GM18951 (cell line): ENCODE measurements at regions not wholly inside any gene's neighbourhood (a gene's known extent, or its start where the extent isn't known, plus 50 kb on each side); places are given as distances from the start of the nearest gene placed in this dataset.

Experiments used
- POLR2A ChIP-seq: IDR thresholded peaks from 4 replicates; pipeline ENCODE4 v1.6.1; 2011; ENCODE audit warnings: mild to moderate bottlenecking; ENCODE audit not compliant: insufficient read length, insufficient read depth; ENCODE audit errors: extremely low read depth
- in situ Hi-C: fragments of 300-500 bp; cut with MboI; formaldehyde crosslinking; loops from one replicate; pipeline ENCODE4 v1.12.0; 2022; ENCODE audit warnings: low sequenced_read_pairs, mixed read lengths, inconsistent platforms; ENCODE audit not compliant: unreplicated experiment

DNA sequence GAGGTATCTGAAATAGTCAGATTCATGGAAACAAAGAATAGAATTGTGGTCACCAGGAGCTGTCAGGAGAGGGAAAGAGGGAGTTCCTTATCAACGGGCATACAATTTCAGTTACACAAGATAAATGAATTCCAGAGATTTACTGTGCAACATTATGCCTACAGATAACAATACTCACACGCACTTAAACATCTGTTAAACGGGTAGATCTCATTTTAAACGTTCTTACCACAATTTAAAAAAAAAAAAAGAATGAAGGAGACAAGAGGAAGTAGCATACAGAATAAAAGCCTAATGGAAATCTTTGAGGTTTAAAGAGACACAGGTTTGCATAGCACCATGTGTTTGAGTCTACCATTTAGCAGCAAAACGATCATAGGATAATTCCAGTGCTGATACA, 298.0 kb downstream of the DKK2 start:
- in situ Hi-C loops, result no loop called here
- no peak for TF ChIP-seq POLR2A

DNA sequence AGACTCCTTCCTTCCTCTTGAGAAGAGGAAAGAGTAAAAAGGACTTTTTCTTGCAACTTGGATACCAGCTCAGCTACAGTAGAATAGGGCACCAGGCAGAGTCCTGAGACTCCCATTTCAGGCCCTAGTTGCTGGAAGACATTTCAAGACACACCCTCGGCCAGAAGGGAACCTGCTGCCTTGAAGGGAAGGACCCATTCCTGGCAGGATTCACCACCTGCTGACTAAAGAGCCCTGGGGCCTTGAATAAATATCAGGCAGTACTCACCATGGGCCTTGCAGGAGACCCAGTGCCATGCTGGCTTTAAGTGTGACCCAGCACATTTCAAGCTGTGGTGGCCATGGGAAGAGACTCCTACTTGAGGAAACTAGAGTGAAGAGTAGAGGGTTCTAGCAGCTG, 317.6 kb downstream of the DKK2 start:
- in situ Hi-C loops, result no loop called here
- TF ChIP-seq POLR2A, result no peak

GRCh38 chr4:106717091-106717490, 319.0 kb downstream of the DKK2 start:
- in situ Hi-C loops, result no loop called here
- no peak for TF ChIP-seq POLR2A

DNA sequence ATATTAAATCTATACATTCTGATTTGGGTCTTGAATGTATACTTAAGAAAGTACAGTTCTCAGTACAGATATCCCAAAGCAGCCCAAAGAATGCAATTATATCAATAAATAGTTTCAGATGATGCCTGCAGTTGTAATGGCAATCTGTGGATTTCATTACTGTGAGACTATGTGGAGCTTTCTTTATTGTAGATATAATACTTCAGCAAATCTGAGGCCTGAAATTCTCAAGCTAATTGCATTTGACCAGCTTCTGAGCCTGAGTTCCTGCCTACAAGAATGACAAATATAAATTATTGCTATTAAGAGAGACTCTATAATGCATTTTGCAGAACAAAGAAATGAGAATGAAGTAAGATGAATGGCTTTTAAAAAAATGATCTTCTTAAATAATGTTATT, 320.3 kb downstream of the DKK2 start:
- in situ Hi-C loops, result no loop called here
- no peak for TF ChIP-seq POLR2A

DNA sequence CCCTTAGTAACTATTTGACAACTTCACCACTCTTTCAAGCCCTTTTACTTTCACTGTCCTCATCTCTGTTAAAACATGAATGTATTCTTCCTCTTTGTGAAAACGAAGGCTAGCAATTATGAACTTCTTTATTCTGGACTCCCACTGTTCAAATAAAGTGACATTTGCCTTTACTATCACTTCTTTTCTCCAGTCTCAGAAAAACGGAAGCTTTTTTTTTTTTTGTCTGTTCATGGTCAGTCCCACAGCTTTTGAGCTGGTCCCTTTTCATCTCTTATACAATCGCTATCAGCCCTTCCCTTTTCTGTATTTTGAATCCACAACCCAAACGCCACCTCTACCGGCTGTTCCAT, 327.7 kb downstream of the DKK2 start:
- TF ChIP-seq POLR2A, result no peak
- in situ Hi-C loops, result no loop called here

GRCh38 chr4:106707776-106708463, 328.2 kb downstream of the DKK2 start:
- TF ChIP-seq POLR2A, result no peak
- in situ Hi-C loops, result no loop called here

DNA sequence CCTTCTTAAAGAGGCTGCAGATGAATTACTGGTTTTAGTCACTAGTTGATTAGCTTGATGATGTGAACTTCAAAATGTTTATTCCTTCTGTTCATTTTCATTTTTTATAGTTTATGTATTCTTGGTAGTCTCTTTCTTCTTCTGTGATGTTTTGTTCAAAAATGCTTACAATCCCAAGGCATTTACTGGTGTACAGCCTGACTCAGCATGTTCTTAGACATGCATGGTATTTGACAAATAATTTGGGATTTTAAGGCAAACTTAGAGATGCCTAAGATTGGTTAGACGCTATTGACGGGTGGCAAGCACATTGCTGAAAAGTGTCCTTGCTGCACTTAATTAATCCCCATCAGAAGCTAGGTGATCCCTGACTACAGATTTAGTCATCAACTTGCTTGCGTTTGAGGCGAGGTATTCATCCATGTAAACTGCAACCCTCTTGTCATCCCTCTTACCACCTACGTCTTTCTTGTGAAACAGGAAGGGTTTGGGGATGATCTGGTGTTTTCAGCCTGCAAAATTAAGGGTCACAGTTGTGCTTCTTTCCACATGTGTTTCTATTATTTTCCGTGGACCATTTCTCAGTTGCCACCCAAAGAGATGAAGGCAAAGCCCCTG, 331.8 kb downstream of the DKK2 start:
- in situ Hi-C loops, result no loop called here
- TF ChIP-seq POLR2A, result no peak

DNA sequence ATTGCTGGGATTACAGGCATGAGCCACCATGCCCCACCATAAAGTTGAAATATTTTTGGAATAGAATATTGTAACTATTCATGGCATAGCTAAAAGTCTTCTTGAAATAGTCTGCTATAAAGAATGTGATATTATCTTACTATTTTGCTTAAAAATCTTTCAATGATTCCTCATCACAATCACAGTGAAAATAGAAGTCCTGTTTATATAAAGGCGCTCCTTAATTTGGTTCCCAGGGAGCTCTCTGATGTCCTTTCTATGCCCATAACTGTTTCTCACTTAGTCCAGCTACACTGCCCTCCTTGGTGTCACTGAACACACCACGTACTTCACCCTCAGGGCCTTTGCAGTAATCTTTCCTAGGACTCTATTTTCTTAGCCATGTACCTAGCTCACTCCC, 331.7 kb upstream of the GIMD1 start:
- in situ Hi-C loops, result no loop called here
- TF ChIP-seq POLR2A, result no peak

- in situ Hi-C loops, result no loop called here
- TF ChIP-seq POLR2A, result no peak
These were observed 330.1 kb upstream of the GIMD1 start for GRCh38 chr4:106698621-106699195.

DNA sequence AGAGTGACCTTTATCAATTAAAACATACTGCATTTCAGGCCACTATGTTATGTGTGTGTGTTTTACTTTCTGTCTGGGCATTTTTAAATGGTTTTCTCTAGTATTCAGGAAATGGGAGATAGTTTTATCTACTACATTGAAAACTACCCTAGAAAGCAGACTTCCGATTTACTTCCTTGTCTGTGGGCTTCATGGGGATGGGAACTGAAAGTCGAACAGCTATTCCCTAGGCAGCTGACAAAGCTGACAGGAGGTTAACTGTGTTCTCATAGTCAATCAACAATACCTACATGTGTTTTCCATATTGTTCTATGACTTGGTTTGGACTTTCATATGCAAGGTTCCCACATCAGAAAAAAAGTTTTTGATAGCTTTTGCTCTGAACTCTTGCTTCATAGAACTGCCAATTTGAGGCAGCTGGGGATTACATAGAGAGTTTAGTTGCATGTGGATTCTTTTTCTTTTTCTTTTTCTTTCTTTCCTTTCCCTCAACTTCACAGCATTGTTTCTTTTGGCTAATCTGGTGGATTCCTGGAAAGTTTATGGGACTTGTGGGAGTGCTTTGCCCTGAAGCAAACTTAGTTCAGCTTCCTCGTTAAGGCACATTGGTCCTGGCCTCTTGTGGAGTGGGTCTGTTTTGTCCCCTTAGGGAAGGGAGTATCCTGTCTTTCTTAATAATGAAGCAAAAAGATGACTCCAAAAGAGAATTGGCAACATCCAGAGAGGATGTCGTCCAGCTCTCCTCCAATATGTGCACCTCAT, 327.1 kb upstream of the GIMD1 start:
- in situ Hi-C loops, result no loop called here

DNA sequence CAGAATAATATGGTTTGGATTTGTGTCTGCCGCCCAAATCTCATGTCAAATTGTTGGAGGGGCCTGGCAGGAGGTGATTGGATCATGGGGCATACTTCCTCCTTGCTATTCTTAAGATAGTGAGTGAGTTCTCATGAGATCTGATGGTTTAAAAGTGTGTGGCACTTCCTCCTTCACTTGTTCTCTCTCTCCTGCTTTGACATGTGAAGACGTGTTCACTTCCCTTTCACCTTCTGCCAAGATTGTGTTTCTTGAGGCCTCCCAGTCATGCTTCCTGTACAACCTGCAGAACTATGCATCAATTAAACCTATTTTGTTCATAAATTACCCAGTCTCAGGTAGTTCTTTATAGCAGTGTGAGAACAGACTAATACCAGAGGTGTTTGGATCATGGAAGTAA, 325.7 kb upstream of the GIMD1 start:
- in situ Hi-C loops, result no loop called here
- no peak for TF ChIP-seq POLR2A

More for the DNA sequence above, 327.1 kb upstream of the GIMD1 start:
- no peak for TF ChIP-seq POLR2A

- TF ChIP-seq POLR2A, result no peak
These were observed 323.2 kb upstream of the GIMD1 start for GRCh38 chr4:106691749-106692148.

DNA sequence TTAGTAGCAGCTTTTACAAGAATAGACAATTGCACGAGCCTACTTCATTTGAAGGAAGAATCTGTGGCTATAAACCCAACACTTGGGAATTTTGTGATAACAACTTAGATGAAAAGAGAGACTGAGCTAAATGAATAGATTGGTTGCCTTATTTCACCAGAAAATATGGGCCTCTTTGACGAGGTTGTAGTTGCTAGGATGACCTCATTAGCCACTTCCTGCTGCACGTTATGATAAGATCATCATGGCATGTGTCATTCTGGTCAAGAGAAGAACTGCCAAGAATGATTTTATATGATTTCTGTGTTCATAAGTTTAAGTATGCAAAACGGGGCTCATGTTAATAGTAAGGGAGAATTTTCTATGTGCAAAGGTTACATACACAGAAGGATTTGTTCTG, 321.9 kb upstream of the GIMD1 start:
- TF ChIP-seq POLR2A, result no peak

More at GRCh38 chr4:106691749-106692148, 323.2 kb upstream of the GIMD1 start:
- in situ Hi-C loops, result no loop called here

More for the DNA sequence above, 321.9 kb upstream of the GIMD1 start:
- in situ Hi-C loops, result no loop called here
